ENCODE measurements at regions not wholly inside any gene's neighbourhood (a gene's known extent, or its start where the extent isn't known, plus 50 kb on each side); places are given as distances from the start of the nearest gene placed in this dataset.

DNA sequence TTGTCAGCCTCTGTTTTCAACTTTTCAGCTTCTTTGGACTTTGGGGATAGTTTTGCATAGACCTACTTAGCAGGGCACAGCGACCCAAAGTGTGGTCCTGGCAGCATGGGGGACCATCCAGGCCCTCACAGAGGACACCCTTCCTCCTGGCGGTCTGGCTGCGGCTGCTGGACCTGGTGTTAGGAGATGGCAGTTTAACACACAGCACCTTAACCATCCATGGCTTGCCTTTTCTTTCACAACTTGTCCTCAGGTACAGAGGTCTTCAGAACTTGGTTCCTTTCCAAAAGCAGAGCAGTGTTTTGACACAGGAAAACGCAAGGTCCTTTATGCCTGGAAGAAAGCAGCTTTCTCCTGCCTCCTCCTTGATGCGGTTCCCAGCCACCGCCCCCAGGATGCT is 68.1 kb downstream of the RHOU start:
- H3K4me3 ChIP-seq (ENCODE audit: low read depth, low read length) = no peak overlapping the region
- H3K27me3 ChIP-seq = no peaks in the 10 kb centered on the region
- peaks cover 10% of the 10 kb centered on the region for H3K4me1 ChIP-seq
- no peaks in the 10 kb centered on the region for H3K9me3 ChIP-seq
- no peak for DNase-seq
- TF ChIP-seq, protein P1, sequence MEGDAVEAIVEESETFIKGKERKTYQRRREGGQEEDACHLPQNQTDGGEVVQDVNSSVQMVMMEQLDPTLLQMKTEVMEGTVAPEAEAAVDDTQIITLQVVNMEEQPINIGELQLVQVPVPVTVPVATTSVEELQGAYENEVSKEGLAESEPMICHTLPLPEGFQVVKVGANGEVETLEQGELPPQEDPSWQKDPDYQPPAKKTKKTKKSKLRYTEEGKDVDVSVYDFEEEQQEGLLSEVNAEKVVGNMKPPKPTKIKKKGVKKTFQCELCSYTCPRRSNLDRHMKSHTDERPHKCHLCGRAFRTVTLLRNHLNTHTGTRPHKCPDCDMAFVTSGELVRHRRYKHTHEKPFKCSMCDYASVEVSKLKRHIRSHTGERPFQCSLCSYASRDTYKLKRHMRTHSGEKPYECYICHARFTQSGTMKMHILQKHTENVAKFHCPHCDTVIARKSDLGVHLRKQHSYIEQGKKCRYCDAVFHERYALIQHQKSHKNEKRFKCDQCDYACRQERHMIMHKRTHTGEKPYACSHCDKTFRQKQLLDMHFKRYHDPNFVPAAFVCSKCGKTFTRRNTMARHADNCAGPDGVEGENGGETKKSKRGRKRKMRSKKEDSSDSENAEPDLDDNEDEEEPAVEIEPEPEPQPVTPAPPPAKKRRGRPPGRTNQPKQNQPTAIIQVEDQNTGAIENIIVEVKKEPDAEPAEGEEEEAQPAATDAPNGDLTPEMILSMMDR (IDR thresholded peaks at IDR 0.05; ENCODE audit: low read depth, low read length) = no peak
- no peaks in the 10 kb centered on the region for H3K36me3 ChIP-seq

DNA sequence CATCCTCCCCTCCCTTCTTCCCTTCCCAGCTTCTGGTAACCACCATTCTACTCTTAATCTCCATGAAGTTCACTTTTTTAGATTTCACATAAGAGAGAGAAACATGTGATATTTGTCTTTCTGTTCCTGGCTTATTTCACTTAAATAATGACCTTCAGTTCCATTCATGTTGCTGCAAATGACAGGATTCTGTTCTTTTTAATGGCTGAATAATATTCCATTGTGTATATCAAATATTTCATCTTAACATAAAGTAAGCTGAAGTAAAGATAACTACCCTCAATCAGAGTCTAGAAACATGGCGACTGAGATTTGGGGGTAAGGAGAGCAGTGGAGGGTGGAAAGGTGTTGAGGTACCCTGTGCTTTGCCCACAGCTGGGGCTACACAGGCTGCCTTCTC is 68.9 kb downstream of the RHOU start:
- Histone ChIP-seq H3K36me3 (no peaks in the 10 kb centered on the region), H3K4me1 (peaks cover 10% of the 10 kb centered on the region), H3K27me3 (no peaks in the 10 kb centered on the region), H3K4me3 (ENCODE audit: low read depth, low read length) (no peak overlapping the region), H3K9me3 (no peaks in the 10 kb centered on the region)
- TF ChIP-seq, protein P1 (IDR thresholded peaks at IDR 0.05; ENCODE audit: low read depth, low read length) = no peak
- no peak for DNase-seq

DNA sequence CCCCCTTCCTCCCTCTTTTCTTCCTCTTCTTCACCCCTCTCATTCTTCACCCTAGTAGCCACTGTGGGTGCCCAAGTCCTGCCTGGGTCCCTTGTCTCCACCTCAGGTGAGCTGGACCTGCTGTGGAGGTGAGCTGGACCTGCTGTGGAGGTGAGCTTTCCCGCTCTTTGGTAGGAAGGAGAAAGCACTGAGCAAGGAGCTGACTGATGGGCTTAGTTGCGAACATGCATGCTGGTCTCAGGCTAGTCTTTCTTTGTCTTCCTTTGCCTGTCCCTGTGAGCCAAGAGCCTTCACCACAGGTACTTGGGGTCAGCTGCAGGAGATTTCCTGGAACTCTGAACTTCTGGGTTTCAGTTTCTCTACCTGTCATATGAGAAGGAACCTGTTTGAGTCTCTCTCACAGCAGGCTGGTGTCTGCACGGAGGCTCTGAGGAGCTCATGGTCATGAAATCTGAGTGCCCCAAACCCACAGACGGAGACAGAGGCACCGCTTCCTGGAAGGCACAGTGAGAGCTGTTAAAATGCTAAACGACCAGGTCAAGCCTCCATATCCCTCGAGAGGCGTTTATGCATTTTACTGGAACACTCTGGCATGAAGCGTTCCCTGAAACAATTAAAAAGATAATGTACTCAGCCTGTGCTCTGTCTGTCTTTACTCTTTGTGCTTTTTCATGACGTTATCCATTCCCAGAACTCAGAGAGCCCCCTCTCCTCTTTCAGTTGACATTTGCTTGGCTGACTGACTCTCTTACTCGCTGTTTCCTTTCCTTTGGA is 69.5 kb downstream of the RHOU start:
- Histone ChIP-seq H3K9me3 (no peaks in the 10 kb centered on the region), H3K4me1 (peaks cover 10% of the 10 kb centered on the region), H3K27me3 (no peaks in the 10 kb centered on the region), H3K36me3 (no peaks in the 10 kb centered on the region), H3K4me3 (ENCODE audit: low read depth, low read length) (peak overlapping the region; percentile 27)
- TF ChIP-seq, protein P1 (IDR thresholded peaks at IDR 0.05; ENCODE audit: low read depth, low read length) = no peak
- no peak for DNase-seq

- TF ChIP-seq, protein P1 (IDR thresholded peaks at IDR 0.05; ENCODE audit: low read depth, low read length) = no peak
- Histone ChIP-seq H3K9me3 (no peaks in the 10 kb centered on the region), H3K4me3 (ENCODE audit: low read depth, low read length) (no peak overlapping the region), H3K4me1 (no peaks in the 10 kb centered on the region), H3K36me3 (no peaks in the 10 kb centered on the region), H3K27me3 (no peaks in the 10 kb centered on the region)
- DNase-seq = no peak
These were observed 72.8 kb downstream of the RHOU start for GRCh38 chr1:228807904-228808605.

- DNase-seq = no peak
- H3K27me3 ChIP-seq = no peaks in the 10 kb centered on the region
- no peak overlapping the region for H3K4me3 ChIP-seq (ENCODE audit: low read depth, low read length)
- TF ChIP-seq, protein P1 (IDR thresholded peaks at IDR 0.05; ENCODE audit: low read depth, low read length) = no peak
- no peaks in the 10 kb centered on the region for H3K4me1 ChIP-seq
- H3K9me3 ChIP-seq = no peaks in the 10 kb centered on the region
- H3K36me3 ChIP-seq = no peaks in the 10 kb centered on the region
These were observed 74.5 kb downstream of the RHOU start for GRCh38 chr1:228809621-228810394.

Measured in BE2C (cell line).